A549 (cell line): ENCODE measurements at regions not wholly inside any gene's neighbourhood (a gene's known extent, or its start where the extent isn't known, plus 50 kb on each side); places are given as distances from the start of the nearest gene placed in this dataset.
"Not testable (repeated sequence)": the region's sequence is repeated elsewhere in the genome, so short reads cannot be mapped to it uniquely, and the experiment has no call there.

Experiments used
- ATAC-seq, 2 experiments: fragments of 200-7000 bp in 1 of 2; fragments of >200 bp in 1 of 2; cut with Nextera tagmentation in 1 of 2; cut with Tn5 transposase in 1 of 2; 3 replicates each; pipeline versions ENCODE4 v1.8.0 to v1.9.1; 2018 to 2020; ENCODE audit warnings: mild to moderate bottlenecking in 1 of 2, moderate library complexity in 1 of 2
- CTCF ChIA-PET: fragments of 300-600 bp; sonication (Branson Sonifier 250); formaldehyde crosslinking; extraction: SDS; loops from one replicate; lab custom pipeline; 2021; ENCODE audit warnings: antibody characterized with exemption, inconsistent platforms; lab: Yijun Ruan, JAX
- POLR2A ChIA-PET: fragments of 350-600 bp; formaldehyde crosslinking; extraction: SDS; loops from one replicate; lab custom pipeline; 2021; ENCODE audit warnings: antibody characterized with exemption, inconsistent platforms; lab: Yijun Ruan, JAX
- DNase-seq, 2 experiments: peaks; one replicate each; pipeline versions ENCODE4 v3.0.0 to v3.0.0-alpha.2; 2011 to 2016; ENCODE audit warnings: low read depth in 1 of 2, low spot score in 1 of 2
- FAIRE-seq: peaks from 2 replicates; lab custom pipeline; 2011; peaks lifted over from hg19 to GRCh38; lab: Jason Lieb, UNC
- H3K27ac ChIP-seq, 2 experiments: fragments of >200 bp; sonication (Bioruptor Twin); formaldehyde crosslinking; 3 replicates each; pipeline ENCODE4 v1.5.1; 2016 to 2017
- H3K4me1 ChIP-seq: fragments of >200 bp; sonication (Bioruptor Twin); formaldehyde crosslinking; 3 replicates; pipeline ENCODE4 v1.6.1; 2016
- H3K4me2 ChIP-seq: fragments of >200 bp; sonication (Bioruptor Twin); formaldehyde crosslinking; 3 replicates; pipeline ENCODE4 v1.6.1; 2016
- H3K4me3 ChIP-seq: fragments of >200 bp; sonication (Bioruptor Twin); formaldehyde crosslinking; 3 replicates; pipeline ENCODE4 v1.5.1; 2016
- H3K9me3 ChIP-seq: fragments of >200 bp; sonication (Bioruptor Twin); formaldehyde crosslinking; 3 replicates; pipeline ENCODE4 v1.6.1; 2016
- CBX2 ChIP-seq: fragments of 200-600 bp; sonication (generic); IDR thresholded peaks from 2 replicates; pipeline ENCODE4 v1.6.1; 2016; ENCODE audit warnings: low read depth, mild to moderate bottlenecking, borderline replicate concordance
- EHMT2 ChIP-seq: fragments of 200-600 bp; sonication (generic); IDR thresholded peaks from 2 replicates; pipeline ENCODE4 v1.6.1; 2016; ENCODE audit warnings: antibody characterized with exemption, low read depth, mild to moderate bottlenecking, moderate library complexity
- HOXB13 ChIP-seq: fragments of 250-450 bp; sonication (Bioruptor Pico); IDR thresholded peaks from 2 replicates; pipeline ENCODE4 v1.5.0; 2020; ENCODE audit warnings: low read depth, mild to moderate bottlenecking, moderate library complexity
- MAZ ChIP-seq: fragments of 150-350 bp; IDR thresholded peaks from 2 replicates; pipeline ENCODE4 v1.6.1; 2014; ENCODE audit warnings: antibody characterized with exemption, low read depth, low read length, borderline replicate concordance
- NFE2L2 ChIP-seq: fragments of 150-350 bp; conservative IDR thresholded peaks from 2 replicates; pipeline ENCODE4 v1.6.1; 2014; ENCODE audit warnings: low read length
- NR3C1 ChIP-seq: fragments of >200 bp; sonication (Bioruptor Twin); formaldehyde crosslinking; IDR thresholded peaks from 3 replicates; pipeline ENCODE4 v1.6.1; 2017
- RARB ChIP-seq: fragments of 250-450 bp; sonication (Bioruptor Pico); IDR thresholded peaks from 2 replicates; pipeline ENCODE4 v1.8.0; 2021; ENCODE audit warnings: mild to moderate bottlenecking, moderate library complexity
- REST ChIP-seq: fragments of 200-600 bp; sonication (generic); IDR thresholded peaks from 2 replicates; pipeline ENCODE4 v1.6.1; 2016; ENCODE audit warnings: antibody characterized with exemption, mild to moderate bottlenecking, moderate library complexity
- RNF2 ChIP-seq: fragments of 200-600 bp; sonication (generic); IDR thresholded peaks from 2 replicates; pipeline ENCODE4 v1.6.1; 2016; ENCODE audit warnings: low read depth, mild to moderate bottlenecking, antibody characterized with exemption, moderate library complexity, borderline replicate concordance
- ZC3H11A ChIP-seq: fragments of 450-650 bp; IDR thresholded peaks from 2 replicates; pipeline ENCODE4 v1.6.1; 2014; ENCODE audit warnings: antibody characterized with exemption, mild to moderate bottlenecking
- ZFP36 ChIP-seq: fragments of 450-650 bp; IDR thresholded peaks from 2 replicates; pipeline ENCODE4 v1.6.1; 2014; ENCODE audit warnings: borderline replicate concordance; ENCODE audit not compliant: partially characterized antibody
- ZSCAN20 ChIP-seq: fragments of 250-450 bp; sonication (Bioruptor Pico); IDR thresholded peaks from 2 replicates; pipeline ENCODE4 v1.8.0; 2022; ENCODE audit warnings: mild to moderate bottlenecking, moderate library complexity
- WGBS: methylation state at CpG from one replicate; pipeline ENCODE4 v1.1.6; 2017; ENCODE audit errors: missing lambda C conversion rate; 5-methylcytosine and 5-hydroxymethylcytosine counted together
- TF ChIP-seq, protein P1 (sequence below): fragments of 150-350 bp; IDR thresholded peaks from 2 replicates; pipeline ENCODE4 v1.6.1; 2014; ENCODE audit warnings: low read depth, mild to moderate bottlenecking, low read length

DNA sequence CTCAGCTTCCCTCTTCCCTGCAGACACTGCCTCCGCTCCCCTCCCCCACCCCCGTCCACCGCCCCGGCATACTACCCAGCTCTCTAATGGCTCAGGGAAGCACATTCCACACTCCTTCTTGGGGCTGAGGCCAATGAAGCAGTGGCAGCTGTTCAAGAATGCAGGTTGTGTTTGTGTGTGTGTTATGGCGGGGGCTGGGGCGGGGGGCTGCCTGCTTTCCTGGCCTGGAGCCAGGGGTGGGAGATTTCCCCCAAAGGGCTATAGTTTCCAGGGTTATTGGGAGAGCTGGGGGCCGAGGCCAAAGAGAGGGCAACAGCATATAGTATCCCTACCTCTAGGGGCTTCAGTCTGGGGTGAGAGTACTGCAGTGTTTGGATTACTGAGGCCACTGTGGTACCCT is 149.4 kb downstream of the EFNB1 start:
- Histone ChIP-seq H3K9me3 (no peaks in the 10 kb centered on the region; the same call in 2 of the 3 replicates), H3K4me1 (no peaks in the 10 kb centered on the region), H3K4me3 (no peak overlapping the region), H3K27ac (no peak overlapping the region), H3K4me2 (no peak overlapping the region)
- ChIA-PET POLR2A (no interaction called here), CTCF (interaction anchor here (1.2 kb wide), 1 partner anchor 30 kb away, joined by 3 read pairs; no protein-coding TSS in a partner anchor)
- DNase-seq: no peak
- TF ChIP-seq ZC3H11A (no peak), ZFP36 (no peak), CBX2 (no peak), HOXB13 (CRISPR knock-in tag) (no peak), NR3C1 (no peak), RARB (CRISPR knock-in tag) (no peak), MAZ (no peak), RNF2 (no peak), EHMT2 (no peak)
- TF ChIP-seq, protein P1, sequence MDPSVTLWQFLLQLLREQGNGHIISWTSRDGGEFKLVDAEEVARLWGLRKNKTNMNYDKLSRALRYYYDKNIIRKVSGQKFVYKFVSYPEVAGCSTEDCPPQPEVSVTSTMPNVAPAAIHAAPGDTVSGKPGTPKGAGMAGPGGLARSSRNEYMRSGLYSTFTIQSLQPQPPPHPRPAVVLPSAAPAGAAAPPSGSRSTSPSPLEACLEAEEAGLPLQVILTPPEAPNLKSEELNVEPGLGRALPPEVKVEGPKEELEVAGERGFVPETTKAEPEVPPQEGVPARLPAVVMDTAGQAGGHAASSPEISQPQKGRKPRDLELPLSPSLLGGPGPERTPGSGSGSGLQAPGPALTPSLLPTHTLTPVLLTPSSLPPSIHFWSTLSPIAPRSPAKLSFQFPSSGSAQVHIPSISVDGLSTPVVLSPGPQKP: no peak
- 10% methylated on average over 1 of the region's 7 CpGs for WGBS
- no peak for FAIRE-seq
- no peak for ATAC-seq

- no peaks in the 10 kb centered on the region for H3K9me3 ChIP-seq
- WGBS: 86% methylated on average over 6 of the region's 6 CpGs
- no peak overlapping the region for H3K4me3 ChIP-seq
- no peak overlapping the region for H3K27ac ChIP-seq
- TF ChIP-seq NFE2L2: no peak
- no peak for TF ChIP-seq REST
- CTCF ChIA-PET: no interaction called here
- POLR2A ChIA-PET: no interaction called here
- DNase-seq: no peak
- H3K4me1 ChIP-seq: no peaks in the 10 kb centered on the region
- FAIRE-seq: no peak
- no peak for ATAC-seq
- H3K4me2 ChIP-seq: no peak overlapping the region
Measured at GRCh38 chrX:68953331-68953730, 124.5 kb downstream of the EFNB1 start.

GRCh38 chrX:68951942-68952619 is 123.3 kb downstream of the EFNB1 start:
- DNase-seq, H3K27ac ChIP-seq, FAIRE-seq, H3K9me3 ChIP-seq, POLR2A ChIA-PET, H3K4me1 ChIP-seq, H3K4me3 ChIP-seq, CTCF ChIA-PET, ATAC-seq, H3K4me2 ChIP-seq: not testable (repeated sequence)
- 70% methylated on average over 9 of the region's 32 CpGs for WGBS

- 6% methylated on average over 2 of the region's 2 CpGs for WGBS
- POLR2A ChIA-PET: no interaction called here
- DNase-seq (no peak), ATAC-seq (no peak), FAIRE-seq (no peak)
- no peaks in the 10 kb centered on the region for H3K9me3 ChIP-seq
- CTCF ChIA-PET: no interaction called here
- no peaks in the 10 kb centered on the region for H3K4me1 ChIP-seq
- H3K4me3 ChIP-seq: no peak overlapping the region
- no peak overlapping the region for H3K4me2 ChIP-seq
- no peak overlapping the region for H3K27ac ChIP-seq
- no peak for TF ChIP-seq ZSCAN20 (CRISPR knock-in tag)
- TF ChIP-seq, all 56 proteins: peak for 0
Measured at GRCh38 chrX:68950937-68951336, 122.1 kb downstream of the EFNB1 start.
